SH-SY5Y (cell line): ENCODE measurements at regions not wholly inside any gene's neighbourhood (a gene's known extent, or its start where the extent isn't known, plus 50 kb on each side); places are given as distances from the start of the nearest gene placed in this dataset.

Experiments used
- GATA2 ChIP-seq: IDR thresholded peaks from 2 replicates; pipeline ENCODE4 v1.6.1; 2011; ENCODE audit warnings: mild to moderate bottlenecking, low read depth, low read length
- GATA3 ChIP-seq: IDR thresholded peaks from 2 replicates; pipeline ENCODE4 v1.6.1; 2011; ENCODE audit warnings: low read depth, mild to moderate bottlenecking, low read length, moderate library complexity

- TF ChIP-seq GATA2 (no peak), GATA3 (no peak)
Observed at GRCh38 chr21:15203740-15204139, 138.9 kb upstream of the NRIP1 start.
